RWPE2 (cell line): ENCODE measurements at regions not wholly inside any gene's neighbourhood (a gene's known extent, or its start where the extent isn't known, plus 50 kb on each side); places are given as distances from the start of the nearest gene placed in this dataset.
"Not testable (repeated sequence)": the region's sequence is repeated elsewhere in the genome, so short reads cannot be mapped to it uniquely, and the experiment has no call there.

Experiments
- ATAC-seq: fragments of 200-7000 bp; cut with Tn5 transposase; 3 replicates; pipeline ENCODE4 v1.9.1; 2021; ENCODE audit warnings: low read depth
- DNase-seq: peaks from one replicate; pipeline ENCODE4 v3.0.0-alpha.2; 2020; ENCODE audit warnings: low spot score
- H3K27ac ChIP-seq: fragments of 450-650 bp; 2 replicates; pipeline ENCODE4 v1.5.1; 2017; ENCODE audit warnings: mild to moderate bottlenecking; ENCODE audit not compliant: poor library complexity, severe bottlenecking
- H3K27me3 ChIP-seq: fragments of 250-450 bp; sonication (Bioruptor Pico); 2 replicates; pipeline ENCODE4 v1.5.1; 2021; ENCODE audit warnings: mild to moderate bottlenecking, moderate library complexity; ENCODE audit not compliant: insufficient read depth, poor library complexity, severe bottlenecking
- H3K36me3 ChIP-seq: fragments of 250-450 bp; sonication (Bioruptor Pico); 2 replicates; pipeline ENCODE4 v1.5.1; 2020; ENCODE audit warnings: low read depth, mild to moderate bottlenecking, moderate library complexity
- H3K4me1 ChIP-seq: fragments of 250-450 bp; sonication (Bioruptor Pico); 2 replicates; pipeline ENCODE4 v1.5.1; 2021; ENCODE audit warnings: mild to moderate bottlenecking, moderate library complexity; ENCODE audit not compliant: insufficient read depth, poor library complexity, severe bottlenecking
- H3K4me3 ChIP-seq: fragments of 250-450 bp; sonication (Bioruptor Pico); 2 replicates; pipeline ENCODE4 v1.5.1; 2021; ENCODE audit warnings: mild to moderate bottlenecking, moderate library complexity; ENCODE audit not compliant: severe bottlenecking
- H3K9me3 ChIP-seq: fragments of 250-450 bp; sonication (Bioruptor Pico); 2 replicates; pipeline ENCODE4 v1.5.1; 2021; ENCODE audit warnings: mild to moderate bottlenecking, moderate library complexity; ENCODE audit not compliant: severe bottlenecking
- TF ChIP-seq, protein P1 (sequence below): fragments of 450-650 bp; IDR thresholded peaks from one replicate; pipeline ENCODE4 v1.5.1; 2017; ENCODE audit warnings: mild to moderate bottlenecking, moderate library complexity; ENCODE audit not compliant: poor library complexity, severe bottlenecking

DNA sequence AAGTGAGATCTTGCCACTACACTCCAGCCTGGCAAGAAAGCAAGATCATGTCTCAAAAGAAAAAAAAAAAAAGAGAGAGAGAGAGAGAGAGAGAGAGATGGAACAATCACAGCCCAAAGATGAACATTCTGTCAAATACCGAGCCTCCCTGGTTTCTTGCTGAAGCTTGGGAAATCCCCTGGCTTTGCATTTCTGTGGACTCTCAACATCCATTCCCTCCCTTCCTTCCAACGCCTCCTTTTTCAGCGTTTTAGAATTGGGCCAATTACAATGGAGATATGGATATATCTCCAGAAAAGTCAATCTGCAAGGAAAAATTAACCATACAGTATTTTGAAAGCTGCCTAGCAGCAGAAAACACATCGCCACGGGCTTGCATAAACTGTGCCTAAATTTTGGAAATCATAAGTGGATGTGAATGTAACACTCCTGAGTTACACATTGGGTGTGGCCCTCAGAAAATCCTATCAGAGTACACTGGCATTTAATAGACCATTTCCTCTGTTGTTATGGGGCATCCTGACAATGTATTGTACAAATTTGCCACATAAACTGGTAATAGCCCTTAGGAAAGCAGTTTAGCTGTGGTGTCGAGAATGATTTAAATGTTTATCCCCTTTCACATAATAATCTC, 67.2 kb upstream of the PHLPP1 start:
- Histone ChIP-seq H3K4me1 (no peaks in the 10 kb centered on the region), H3K27ac (no peak overlapping the region), H3K9me3 (no peaks in the 10 kb centered on the region), H3K36me3 (no peaks in the 10 kb centered on the region), H3K27me3 (no peaks in the 10 kb centered on the region), H3K4me3 (no peak overlapping the region)
- DNase-seq: no peak
- ATAC-seq: no peak
- TF ChIP-seq, protein P1, sequence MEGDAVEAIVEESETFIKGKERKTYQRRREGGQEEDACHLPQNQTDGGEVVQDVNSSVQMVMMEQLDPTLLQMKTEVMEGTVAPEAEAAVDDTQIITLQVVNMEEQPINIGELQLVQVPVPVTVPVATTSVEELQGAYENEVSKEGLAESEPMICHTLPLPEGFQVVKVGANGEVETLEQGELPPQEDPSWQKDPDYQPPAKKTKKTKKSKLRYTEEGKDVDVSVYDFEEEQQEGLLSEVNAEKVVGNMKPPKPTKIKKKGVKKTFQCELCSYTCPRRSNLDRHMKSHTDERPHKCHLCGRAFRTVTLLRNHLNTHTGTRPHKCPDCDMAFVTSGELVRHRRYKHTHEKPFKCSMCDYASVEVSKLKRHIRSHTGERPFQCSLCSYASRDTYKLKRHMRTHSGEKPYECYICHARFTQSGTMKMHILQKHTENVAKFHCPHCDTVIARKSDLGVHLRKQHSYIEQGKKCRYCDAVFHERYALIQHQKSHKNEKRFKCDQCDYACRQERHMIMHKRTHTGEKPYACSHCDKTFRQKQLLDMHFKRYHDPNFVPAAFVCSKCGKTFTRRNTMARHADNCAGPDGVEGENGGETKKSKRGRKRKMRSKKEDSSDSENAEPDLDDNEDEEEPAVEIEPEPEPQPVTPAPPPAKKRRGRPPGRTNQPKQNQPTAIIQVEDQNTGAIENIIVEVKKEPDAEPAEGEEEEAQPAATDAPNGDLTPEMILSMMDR: no peak

- Histone ChIP-seq H3K36me3 (no peaks in the 10 kb centered on the region), H3K4me1 (no peaks in the 10 kb centered on the region), H3K27me3 (no peaks in the 10 kb centered on the region), H3K4me3 (no peak overlapping the region), H3K9me3 (no peaks in the 10 kb centered on the region), H3K27ac (no peak overlapping the region)
- TF ChIP-seq, protein P1: no peak
- DNase-seq: no peak
- ATAC-seq: no peak
Measured at GRCh38 chr18:62651276-62652056, 63.9 kb upstream of the PHLPP1 start.

- not testable (repeated sequence) for H3K27me3 ChIP-seq, H3K36me3 ChIP-seq, ATAC-seq, DNase-seq, H3K27ac ChIP-seq, H3K4me3 ChIP-seq, H3K4me1 ChIP-seq, H3K9me3 ChIP-seq
Measured at GRCh38 chr18:62652057-62652629, 63.2 kb upstream of the PHLPP1 start.

GRCh38 chr18:62655520-62656219, 59.7 kb upstream of the PHLPP1 start:
- ATAC-seq (no peak), DNase-seq (no peak)
- H3K27ac ChIP-seq: no peak overlapping the region
- H3K27me3 ChIP-seq: no peaks in the 10 kb centered on the region
- no peaks in the 10 kb centered on the region for H3K36me3 ChIP-seq
- no peaks in the 10 kb centered on the region for H3K9me3 ChIP-seq
- H3K4me3 ChIP-seq: no peak overlapping the region
- no peaks in the 10 kb centered on the region for H3K4me1 ChIP-seq
- TF ChIP-seq, protein P1: no peak

GRCh38 chr18:62658028-62658427, 57.3 kb upstream of the PHLPP1 start:
- H3K27ac ChIP-seq: no peak overlapping the region
- H3K27me3 ChIP-seq: no peaks in the 10 kb centered on the region
- DNase-seq (no peak), ATAC-seq (no peak)
- no peaks in the 10 kb centered on the region for H3K9me3 ChIP-seq
- no peaks in the 10 kb centered on the region for H3K36me3 ChIP-seq
- TF ChIP-seq, protein P1: no peak
- no peaks in the 10 kb centered on the region for H3K4me1 ChIP-seq
- H3K4me3 ChIP-seq: no peak overlapping the region
